Mesendoderm (in vitro differentiated cells): ENCODE measurements at regions not wholly inside any gene's neighbourhood (a gene's known extent, or its start where the extent isn't known, plus 50 kb on each side); places are given as distances from the start of the nearest gene placed in this dataset.

Source experiments
- DNase-seq: peaks from one replicate; pipeline ENCODE4 v3.0.0; 2013
- H2AK5ac ChIP-seq: 2 replicates; pipeline ENCODE4 v1.6.1; 2013; ENCODE audit warnings: low read length, inconsistent platforms
- H2BK120ac ChIP-seq: 2 replicates; pipeline ENCODE4 v1.6.1; 2013; ENCODE audit warnings: low read depth, mild to moderate bottlenecking, low read length, moderate library complexity, mixed read lengths
- H2BK15ac ChIP-seq: replicated peaks from 2 replicates; pipeline ENCODE4 v1.6.1; 2013; ENCODE audit warnings: low read depth, mild to moderate bottlenecking, moderate library complexity
- H2BK5ac ChIP-seq: 2 replicates; pipeline ENCODE4 v1.6.1; 2013; ENCODE audit warnings: low read length, inconsistent platforms
- H3K18ac ChIP-seq: 2 replicates; pipeline ENCODE4 v1.6.1; 2013; ENCODE audit warnings: mild to moderate bottlenecking, low read length, mixed read lengths
- H3K23ac ChIP-seq: one replicate; pipeline ENCODE4 v1.6.1; 2013; ENCODE audit warnings: low read length
- H3K27ac ChIP-seq: 2 replicates; pipeline ENCODE4 v1.5.1; 2013; ENCODE audit warnings: low read depth, mild to moderate bottlenecking, inconsistent platforms, low read length, moderate library complexity
- H3K27me3 ChIP-seq: 2 replicates; pipeline ENCODE4 v1.6.1; 2013; ENCODE audit warnings: low read length, control low read depth, mild to moderate bottlenecking, inconsistent platforms; ENCODE audit not compliant: insufficient read depth, poor library complexity
- H3K36me3 ChIP-seq: 2 replicates; pipeline ENCODE4 v1.6.1; 2013; ENCODE audit warnings: low read length, inconsistent platforms; ENCODE audit not compliant: control insufficient read depth, insufficient read depth
- H3K4ac ChIP-seq: one replicate; pipeline ENCODE4 v1.6.1; 2013; ENCODE audit warnings: low read depth, mild to moderate bottlenecking, low read length, moderate library complexity
- H3K4me1 ChIP-seq: 2 replicates; pipeline ENCODE4 v1.6.1; 2013; ENCODE audit warnings: low read depth, low read length, inconsistent platforms; ENCODE audit not compliant: control insufficient read depth
- H3K4me2 ChIP-seq: 2 replicates; pipeline ENCODE4 v1.6.1; 2013; ENCODE audit warnings: low read length
- H3K4me3 ChIP-seq: 2 replicates; pipeline ENCODE4 v1.5.1; 2013; ENCODE audit warnings: mild to moderate bottlenecking, low read length
- H3K56ac ChIP-seq: one replicate; pipeline ENCODE4 v1.6.1; 2013; ENCODE audit warnings: low read length
- H3K79me1 ChIP-seq: 2 replicates; pipeline ENCODE4 v1.6.1; 2013; ENCODE audit warnings: low read length, inconsistent platforms
- H3K79me2 ChIP-seq: 2 replicates; pipeline ENCODE4 v1.6.1; 2013; ENCODE audit warnings: mild to moderate bottlenecking, low read length; ENCODE audit not compliant: control insufficient read depth, insufficient read depth
- H3K9ac ChIP-seq: 2 replicates; pipeline ENCODE4 v1.6.1; 2013; ENCODE audit warnings: low read length, inconsistent platforms
- H4K5ac ChIP-seq: one replicate; pipeline ENCODE4 v1.6.1; 2013; ENCODE audit warnings: low read length
- H4K8ac ChIP-seq: one replicate; pipeline ENCODE4 v1.6.1; 2013; ENCODE audit warnings: low read depth, mild to moderate bottlenecking, control low read depth, low read length, moderate library complexity
- WGBS: extraction: QIAGEN DNeasy Blood & Tissue Kit; methylation state at CpG from one replicate; pipeline ENCODE4 v1.1.7; 2013; ENCODE audit warnings: low lambda C conversion rate, missing lambda C conversion rate; ENCODE audit not compliant: insufficient coverage; ENCODE audit errors: extremely low coverage; 5-methylcytosine and 5-hydroxymethylcytosine counted together

DNA sequence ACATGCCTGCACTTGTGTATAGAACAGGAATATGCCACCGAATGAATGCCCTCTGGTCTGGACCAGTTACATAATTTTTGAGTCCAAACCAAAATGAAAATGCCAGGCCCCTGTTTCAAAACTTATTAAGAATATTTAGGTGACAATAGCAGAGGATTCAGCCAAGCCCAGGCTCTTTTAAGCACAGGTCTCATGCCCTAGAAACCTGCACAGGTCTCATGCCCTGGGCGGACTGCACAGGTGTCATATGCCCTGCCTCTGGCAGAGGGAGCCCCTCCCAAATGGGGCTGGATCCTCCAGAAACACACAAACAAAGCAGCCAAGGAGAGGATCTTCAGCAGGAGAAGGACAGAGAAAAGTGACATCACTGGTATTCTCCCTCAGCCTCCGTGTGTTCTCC lies 605.4 kb upstream of the NRP1 start:
- H3K27me3 ChIP-seq: no peaks in the 10 kb centered on the region
- no peaks in the 10 kb centered on the region for H3K79me1 ChIP-seq
- no peak overlapping the region for H3K9ac ChIP-seq
- no peak overlapping the region for H3K56ac ChIP-seq
- H4K8ac ChIP-seq: no peak overlapping the region
- no peaks in the 10 kb centered on the region for H3K79me2 ChIP-seq
- no CpG with 5 or more reads among the region's 3 CpGs for WGBS
- H3K27ac ChIP-seq: no peak overlapping the region
- no peak overlapping the region for H2BK120ac ChIP-seq
- no peak overlapping the region for H4K5ac ChIP-seq
- H3K4me3 ChIP-seq: no peak overlapping the region
- no peak overlapping the region for H3K23ac ChIP-seq
- no peak overlapping the region for H2AK5ac ChIP-seq
- peak; percentile 15 for DNase-seq
- no peak overlapping the region for H3K18ac ChIP-seq
- H2BK15ac ChIP-seq: no peak overlapping the region
- H3K36me3 ChIP-seq: no peaks in the 10 kb centered on the region
- no peaks in the 10 kb centered on the region for H3K4me1 ChIP-seq
- H3K4ac ChIP-seq: no peak overlapping the region
- no peak overlapping the region for H3K4me2 ChIP-seq
- no peak overlapping the region for H2BK5ac ChIP-seq

DNA sequence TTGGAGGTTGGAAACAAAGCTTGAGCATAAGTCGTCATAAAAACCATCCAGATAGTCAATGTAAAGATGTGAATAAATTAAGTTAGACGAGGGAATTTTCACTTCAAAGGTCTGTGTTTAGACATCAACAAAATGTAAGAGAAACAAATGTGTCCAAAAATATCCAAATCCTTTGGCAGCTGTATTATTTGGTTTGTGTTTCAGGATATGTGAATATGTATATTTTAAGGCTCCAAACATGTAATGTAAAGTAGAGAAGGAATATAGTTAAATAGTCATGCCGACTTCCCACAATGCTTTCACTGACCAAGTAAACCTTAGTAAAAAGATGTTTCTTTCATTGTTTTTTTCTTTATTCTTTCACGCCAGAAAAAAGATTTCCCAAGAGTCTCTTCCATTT lies 604.9 kb upstream of the NRP1 start:
- Histone ChIP-seq H4K8ac (no peak overlapping the region), H3K79me1 (no peaks in the 10 kb centered on the region), H4K5ac (no peak overlapping the region), H2BK5ac (no peak overlapping the region), H3K79me2 (no peaks in the 10 kb centered on the region), H3K23ac (no peak overlapping the region), H3K4me3 (no peak overlapping the region), H3K18ac (no peak overlapping the region), H3K56ac (no peak overlapping the region), H3K4me2 (no peak overlapping the region), H3K4me1 (no peaks in the 10 kb centered on the region), H3K4ac (no peak overlapping the region), H3K27ac (no peak overlapping the region), H3K27me3 (no peaks in the 10 kb centered on the region), H3K36me3 (no peaks in the 10 kb centered on the region), H3K9ac (no peak overlapping the region), H2BK120ac (no peak overlapping the region), H2BK15ac (no peak overlapping the region), H2AK5ac (no peak overlapping the region)
- no peak for DNase-seq
- no CpG with 5 or more reads among the region's 4 CpGs for WGBS

DNA sequence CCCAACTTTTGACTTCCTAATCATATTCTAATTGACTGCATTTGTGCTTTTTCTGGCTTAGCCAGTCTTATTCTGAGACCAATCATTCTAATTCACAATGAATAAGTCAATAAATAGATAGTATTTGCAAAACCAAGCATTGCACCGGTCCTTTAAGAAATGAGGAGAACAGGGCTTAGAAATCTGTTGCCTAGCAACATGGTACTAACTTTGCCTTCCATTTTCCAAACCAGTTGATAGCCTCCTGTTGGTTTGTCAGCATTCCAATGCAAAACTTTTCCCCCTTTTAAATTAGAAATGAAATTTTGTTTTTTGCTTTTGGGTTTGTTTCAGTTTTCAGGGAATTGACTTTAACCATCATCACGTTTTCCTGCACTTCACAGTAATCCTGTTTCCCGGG lies 603.5 kb upstream of the NRP1 start:
- Histone ChIP-seq H2BK120ac (no peak overlapping the region), H3K27me3 (no peaks in the 10 kb centered on the region), H4K5ac (no peak overlapping the region), H3K18ac (no peak overlapping the region), H3K9ac (no peak overlapping the region), H3K4me3 (no peak overlapping the region), H3K4ac (no peak overlapping the region), H3K23ac (no peak overlapping the region), H2BK5ac (no peak overlapping the region), H3K4me2 (no peak overlapping the region), H2AK5ac (no peak overlapping the region), H2BK15ac (no peak overlapping the region), H3K36me3 (no peaks in the 10 kb centered on the region), H3K27ac (no peak overlapping the region), H3K79me1 (no peaks in the 10 kb centered on the region), H3K79me2 (no peaks in the 10 kb centered on the region), H3K4me1 (no peaks in the 10 kb centered on the region), H3K56ac (no peak overlapping the region), H4K8ac (no peak overlapping the region)
- DNase-seq: peak; percentile 8
- WGBS: no CpG with 5 or more reads among the region's 3 CpGs

DNA sequence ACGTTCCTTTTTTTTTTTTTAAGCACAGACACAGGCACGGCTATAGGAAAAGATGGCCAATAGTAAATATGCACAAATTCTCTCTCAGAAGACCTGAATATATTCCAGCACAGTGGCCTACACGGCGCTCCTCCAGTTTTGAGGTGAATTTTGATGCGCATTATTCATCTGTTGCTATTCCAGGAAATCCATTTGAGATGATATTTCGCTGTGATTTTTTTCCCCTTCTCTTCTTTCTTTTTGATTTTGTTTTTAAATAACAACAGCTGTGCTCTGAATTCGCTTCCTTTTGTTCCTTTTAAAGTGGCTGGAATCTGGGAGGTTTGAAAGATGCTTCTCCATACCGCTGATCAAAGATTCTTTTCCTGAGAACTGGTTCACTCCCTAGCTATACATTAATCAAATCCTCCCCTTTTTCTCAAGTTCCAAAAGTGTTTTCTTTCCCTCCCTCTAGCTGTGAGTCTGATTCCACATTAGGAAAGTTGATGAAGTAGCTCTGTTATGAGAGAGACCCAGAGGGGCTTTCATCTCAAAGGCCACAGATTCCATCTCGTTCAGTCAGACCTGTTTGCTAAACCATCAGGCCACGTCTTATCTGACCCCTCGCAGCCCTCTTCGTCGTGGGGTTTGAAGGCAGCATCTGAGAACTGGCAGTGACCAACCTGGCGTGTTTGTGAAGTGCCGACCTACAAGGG lies 602.7 kb upstream of the NRP1 start:
- no peak overlapping the region for H3K4me3 ChIP-seq
- no peaks in the 10 kb centered on the region for H3K79me1 ChIP-seq
- H2BK120ac ChIP-seq: no peak overlapping the region
- H3K18ac ChIP-seq: no peak overlapping the region
- no peaks in the 10 kb centered on the region for H3K79me2 ChIP-seq
- no peaks in the 10 kb centered on the region for H3K4me1 ChIP-seq
- no peak for DNase-seq
- no peak overlapping the region for H2AK5ac ChIP-seq
- no CpG with 5 or more reads among the region's 15 CpGs for WGBS
- no peak overlapping the region for H3K23ac ChIP-seq
- H3K56ac ChIP-seq: no peak overlapping the region
- H3K27me3 ChIP-seq: no peaks in the 10 kb centered on the region
- no peak overlapping the region for H2BK5ac ChIP-seq
- H3K4ac ChIP-seq: no peak overlapping the region
- no peaks in the 10 kb centered on the region for H3K36me3 ChIP-seq
- no peak overlapping the region for H3K4me2 ChIP-seq
- no peak overlapping the region for H2BK15ac ChIP-seq
- H3K27ac ChIP-seq: no peak overlapping the region
- no peak overlapping the region for H4K5ac ChIP-seq
- H4K8ac ChIP-seq: no peak overlapping the region
- no peak overlapping the region for H3K9ac ChIP-seq

DNA sequence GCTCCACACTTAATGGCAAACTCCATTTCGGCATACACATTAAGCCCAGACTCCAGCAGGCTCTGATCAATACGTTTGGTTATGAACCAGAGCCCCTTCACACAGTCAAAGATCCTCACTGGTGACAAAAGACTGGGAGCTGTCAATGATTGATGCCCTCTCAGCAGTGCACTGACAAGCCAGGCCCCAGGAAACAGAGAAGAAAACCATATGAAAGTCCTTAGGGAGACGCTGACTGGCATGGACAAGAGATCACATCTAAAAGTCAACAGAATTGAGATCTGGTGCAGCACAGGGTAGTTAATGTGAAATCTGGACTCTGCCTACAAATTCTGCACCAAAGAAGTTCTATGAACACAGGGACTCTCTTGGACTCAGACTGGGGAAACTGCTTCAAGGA lies 600.9 kb upstream of the NRP1 start:
- Histone ChIP-seq H3K4me1 (no peaks in the 10 kb centered on the region), H3K79me2 (no peaks in the 10 kb centered on the region), H3K27me3 (no peaks in the 10 kb centered on the region), H2BK15ac (no peak overlapping the region), H3K23ac (no peak overlapping the region), H2BK120ac (no peak overlapping the region), H2AK5ac (no peak overlapping the region), H3K27ac (no peak overlapping the region), H3K4me2 (no peak overlapping the region), H3K4me3 (no peak overlapping the region), H2BK5ac (no peak overlapping the region), H3K79me1 (no peaks in the 10 kb centered on the region), H3K9ac (no peak overlapping the region), H3K4ac (no peak overlapping the region), H4K5ac (no peak overlapping the region), H3K36me3 (no peaks in the 10 kb centered on the region), H3K18ac (no peak overlapping the region), H3K56ac (no peak overlapping the region), H4K8ac (no peak overlapping the region)
- DNase-seq: no peak
- no CpG with 5 or more reads among the region's 3 CpGs for WGBS

DNA sequence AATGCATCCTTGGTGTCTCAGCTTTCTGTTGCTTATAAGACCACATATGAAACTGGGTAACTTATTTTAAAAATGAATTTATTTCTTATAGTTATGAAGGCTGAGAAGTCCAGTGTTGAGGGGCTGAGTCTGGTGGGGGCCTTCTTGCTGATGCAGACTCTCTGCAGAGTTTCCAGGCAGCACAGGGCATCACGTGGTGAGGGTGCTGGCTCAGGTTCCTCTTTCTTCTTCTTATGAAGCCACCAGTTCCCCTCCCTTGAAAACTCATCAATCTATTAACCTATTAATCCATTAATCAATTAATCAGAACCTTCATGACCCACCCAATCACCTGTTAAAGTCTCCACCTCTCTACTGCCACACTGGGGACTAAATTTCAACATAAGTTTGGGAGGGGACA lies 595.6 kb upstream of the NRP1 start:
- H3K36me3 ChIP-seq: no peaks in the 10 kb centered on the region
- H2AK5ac ChIP-seq: no peak overlapping the region
- no peak overlapping the region for H2BK120ac ChIP-seq
- no peak overlapping the region for H3K27ac ChIP-seq
- DNase-seq: no peak
- no peaks in the 10 kb centered on the region for H3K4me1 ChIP-seq
- H2BK15ac ChIP-seq: no peak overlapping the region
- no peaks in the 10 kb centered on the region for H3K79me1 ChIP-seq
- no peak overlapping the region for H3K4me3 ChIP-seq
- no peaks in the 10 kb centered on the region for H3K79me2 ChIP-seq
- no CpG with 5 or more reads among the region's 1 CpG for WGBS
- H2BK5ac ChIP-seq: no peak overlapping the region
- no peaks in the 10 kb centered on the region for H3K27me3 ChIP-seq
- H3K4me2 ChIP-seq: no peak overlapping the region
- no peak overlapping the region for H3K18ac ChIP-seq
- no peak overlapping the region for H3K23ac ChIP-seq
- H3K4ac ChIP-seq: no peak overlapping the region
- H4K8ac ChIP-seq: no peak overlapping the region
- no peak overlapping the region for H4K5ac ChIP-seq
- H3K56ac ChIP-seq: no peak overlapping the region
- no peak overlapping the region for H3K9ac ChIP-seq
